HepG2 (cell line): ENCODE measurements at regions not wholly inside any gene's neighbourhood (a gene's known extent, or its start where the extent isn't known, plus 50 kb on each side); places are given as distances from the start of the nearest gene placed in this dataset.

ENCODE experiments used
- ATAC-seq: fragments of 200-7000 bp; cut with Tn5 transposase; 3 replicates; pipeline ENCODE4 v1.9.1; 2020; ENCODE audit warnings: mild to moderate bottlenecking, moderate library complexity
- BruUV-seq: library from RNA; stranded (reverse); fragments of 400-500 nt; replicated peaks from 2 replicates; lab custom pipeline; 2021; lab: Mats Ljungman, UMichigan
- CTCF ChIA-PET: fragments of 300-600 bp; formaldehyde crosslinking; extraction: SDS; loops from one replicate; lab custom pipeline; 2021; ENCODE audit warnings: low total read pairs, inconsistent platforms, low intra/inter-chr PET ratio; lab: Yijun Ruan, JAX
- POLR2A ChIA-PET: fragments of 350-600 bp; sonication (Branson Sonifier 250); formaldehyde crosslinking; loops from one replicate; lab custom pipeline; 2020; ENCODE audit warnings: antibody characterized with exemption, inconsistent platforms; lab: Yijun Ruan, JAX
- DNase-seq: peaks from one replicate; pipeline ENCODE4 v3.0.0-alpha.2; 2015; ENCODE audit warnings: low spot score
- FAIRE-seq: peaks from 3 replicates; lab custom pipeline; 2011; peaks lifted over from hg19 to GRCh38; lab: Jason Lieb, UNC
- H2AFZ ChIP-seq: one replicate; pipeline ENCODE4 v1.6.1; 2011; ENCODE audit warnings: low read length, inconsistent platforms
- H3K27ac ChIP-seq: fragments of 300-600 bp; 3 replicates; pipeline ENCODE4 v1.8.0; 2011; ENCODE audit warnings: mixed run types, mild to moderate bottlenecking, mixed read lengths, low read length, inconsistent platforms; ENCODE audit not compliant: insufficient read depth; ENCODE audit errors: extremely low read length
- H3K27me3 ChIP-seq, 2 experiments: fragments of 200-600 bp in 1 of 2; 2 replicates in 1 of 2; 3 replicates in 1 of 2; pipeline versions ENCODE4 v1.6.0 to v1.8.0; 2011; ENCODE audit warnings: low read length in 2 of 2, mild to moderate bottlenecking in 2 of 2, moderate library complexity in 2 of 2, inconsistent platforms in 1 of 2; ENCODE audit not compliant: insufficient read depth in 2 of 2, control insufficient read depth in 1 of 2
- H3K36me3 ChIP-seq, 2 experiments: fragments of 200-600 bp in 1 of 2; replicated peaks in 1 of 2; 2 replicates in 1 of 2; 3 replicates in 1 of 2; pipeline versions ENCODE4 v1.5.1 to v1.8.0; 2011; ENCODE audit warnings: low read length in 2 of 2, inconsistent platforms in 1 of 2; ENCODE audit not compliant: insufficient read depth in 2 of 2, control insufficient read depth in 1 of 2
- H3K4me1 ChIP-seq: 2 replicates; pipeline ENCODE4 v1.5.1; 2012; ENCODE audit warnings: low read length, inconsistent platforms; ENCODE audit not compliant: insufficient read depth
- H3K4me2 ChIP-seq: 2 replicates; pipeline ENCODE4 v1.6.0; 2011; ENCODE audit warnings: low read depth, low read length, inconsistent platforms
- H3K4me3 ChIP-seq, 3 experiments: fragments of 200-600 bp in 1 of 3; sonication (generic), shearing (Covaris generic) in 1 of 3; replicated peaks in 1 of 3; 2 replicates each; pipeline ENCODE4 v1.5.1; 2011 to 2016; ENCODE audit warnings: low read length in 3 of 3, inconsistent platforms in 2 of 3, low read depth in 2 of 3, mild to moderate bottlenecking in 2 of 3, control low read depth in 1 of 3, mixed read lengths in 1 of 3; ENCODE audit not compliant: insufficient read depth in 1 of 3
- H3K79me2 ChIP-seq: one replicate; pipeline ENCODE4 v1.6.1; 2011; ENCODE audit warnings: low read length, inconsistent platforms; ENCODE audit not compliant: insufficient read depth
- H3K9ac ChIP-seq: 2 replicates; pipeline ENCODE4 v1.6.0; 2011; ENCODE audit warnings: mild to moderate bottlenecking, low read depth, low read length, inconsistent platforms; ENCODE audit not compliant: insufficient read depth
- H3K9me3 ChIP-seq: 2 replicates; pipeline ENCODE4 v1.5.1; 2012; ENCODE audit warnings: mild to moderate bottlenecking, low read length
- H4K20me1 ChIP-seq: 2 replicates; pipeline ENCODE4 v1.6.0; 2011; ENCODE audit warnings: inconsistent platforms, mild to moderate bottlenecking, low read length, moderate library complexity; ENCODE audit not compliant: insufficient read depth
- BHLHE40 ChIP-seq: IDR thresholded peaks from 2 replicates; pipeline ENCODE4 v1.6.1; 2011; ENCODE audit warnings: low read length, improper control_type of control experiment
- CTCF ChIP-seq: sonication (generic); formaldehyde crosslinking; IDR thresholded peaks from 2 replicates; pipeline ENCODE4 v1.5.0; 2020; ENCODE audit warnings: mild to moderate bottlenecking, missing genetic modification reagents, moderate library complexity
- GLI4 ChIP-seq: sonication (generic); formaldehyde crosslinking; IDR thresholded peaks from 2 replicates; pipeline ENCODE4 v1.5.1; 2020; ENCODE audit warnings: missing genetic modification reagents, mild to moderate bottlenecking, moderate library complexity, borderline replicate concordance
- GPBP1L1 ChIP-seq: sonication (generic); formaldehyde crosslinking; IDR thresholded peaks from 2 replicates; pipeline ENCODE4 v1.5.0; 2020; ENCODE audit warnings: mild to moderate bottlenecking, missing genetic modification reagents
- ISL2 ChIP-seq: sonication (generic); formaldehyde crosslinking; IDR thresholded peaks from 2 replicates; pipeline ENCODE4 v1.5.0; 2020; ENCODE audit warnings: missing genetic modification reagents
- MLLT10 ChIP-seq: sonication (generic); formaldehyde crosslinking; IDR thresholded peaks from 2 replicates; pipeline ENCODE4 v1.4.0; 2020; ENCODE audit warnings: missing genetic modification reagents
- SALL2 ChIP-seq: sonication (generic); formaldehyde crosslinking; IDR thresholded peaks from 2 replicates; pipeline ENCODE4 v1.8.1; 2023; ENCODE audit warnings: mild to moderate bottlenecking, missing genetic modification reagents, inconsistent platforms
- USF2 ChIP-seq, 2 experiments: sonication (generic) in 1 of 2; formaldehyde crosslinking in 1 of 2; IDR thresholded peaks; 2 replicates each; pipeline versions ENCODE4 v1.5.1 to v1.6.1; 2011 to 2020; ENCODE audit warnings: borderline replicate concordance in 1 of 2, low read depth in 1 of 2, low read length in 1 of 2, mild to moderate bottlenecking in 1 of 2, missing genetic modification reagents in 1 of 2, moderate library complexity in 1 of 2
- ZNF180 ChIP-seq: sonication (generic); formaldehyde crosslinking; IDR thresholded peaks from 2 replicates; pipeline ENCODE4 v1.4.0; 2020; ENCODE audit warnings: low read depth, missing genetic modification reagents, borderline replicate concordance
- ZNF230 ChIP-seq: sonication (generic); formaldehyde crosslinking; IDR thresholded peaks from 2 replicates; pipeline ENCODE4 v1.4.0; 2020; ENCODE audit warnings: mild to moderate bottlenecking, missing genetic modification reagents
- ZNF30 ChIP-seq: sonication (generic); formaldehyde crosslinking; IDR thresholded peaks from 2 replicates; pipeline ENCODE4 v1.5.0; 2020; ENCODE audit warnings: mild to moderate bottlenecking, missing genetic modification reagents
- ZNF570 ChIP-seq: sonication (generic); formaldehyde crosslinking; IDR thresholded peaks from 2 replicates; pipeline ENCODE4 v1.4.0; 2020; ENCODE audit warnings: mild to moderate bottlenecking, missing genetic modification reagents, borderline replicate concordance
- ZNF629 ChIP-seq: sonication (generic); formaldehyde crosslinking; conservative IDR thresholded peaks from 2 replicates; pipeline ENCODE4 v1.5.0; 2020; ENCODE audit warnings: missing genetic modification reagents
- ZNF746 ChIP-seq: sonication (generic); formaldehyde crosslinking; IDR thresholded peaks from 2 replicates; pipeline ENCODE4 v1.8.0; 2022; ENCODE audit warnings: mild to moderate bottlenecking, missing genetic modification reagents
- ZNF781 ChIP-seq: sonication (generic); formaldehyde crosslinking; IDR thresholded peaks from 2 replicates; pipeline ENCODE4 v1.5.1; 2020; ENCODE audit warnings: borderline replicate concordance, mild to moderate bottlenecking, missing genetic modification reagents; ENCODE audit errors: not compliant biosample characterization
- in situ Hi-C: cut with HindIII; loops from 2 replicates; pipeline ENCODE4 v1.10.0; 2017; ENCODE audit warnings: low pct_unique_long_range_greater_than_20kb; ENCODE audit not compliant: extremely low pct_ligation_motif_present
- intact Hi-C: fragments of 100-400 bp; cut with micrococcal nuclease; formaldehyde crosslinking; loops from one replicate; pipeline ENCODE4 v1.10.0; 2022; ENCODE audit not compliant: unreplicated experiment
- TF ChIP-seq, protein P1 (sequence below): sonication (generic); formaldehyde crosslinking; IDR thresholded peaks from 2 replicates; pipeline ENCODE4 v1.4.0; 2020; ENCODE audit warnings: missing genetic modification reagents, borderline replicate concordance

- TF ChIP-seq, protein P1, sequence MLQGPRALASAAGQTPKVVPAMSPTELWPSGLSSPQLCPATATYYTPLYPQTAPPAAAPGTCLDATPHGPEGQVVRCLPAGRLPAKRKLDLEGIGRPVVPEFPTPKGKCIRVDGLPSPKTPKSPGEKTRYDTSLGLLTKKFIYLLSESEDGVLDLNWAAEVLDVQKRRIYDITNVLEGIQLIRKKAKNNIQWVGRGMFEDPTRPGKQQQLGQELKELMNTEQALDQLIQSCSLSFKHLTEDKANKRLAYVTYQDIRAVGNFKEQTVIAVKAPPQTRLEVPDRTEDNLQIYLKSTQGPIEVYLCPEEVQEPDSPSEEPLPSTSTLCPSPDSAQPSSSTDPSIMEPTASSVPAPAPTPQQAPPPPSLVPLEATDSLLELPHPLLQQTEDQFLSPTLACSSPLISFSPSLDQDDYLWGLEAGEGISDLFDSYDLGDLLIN: no peak
- TF ChIP-seq, all 625 proteins: peak for 17
Measured at GRCh38 chr20:51318058-51318949, 224.2 kb downstream of the NFATC2 start (continued).

- in situ Hi-C loops: loop anchor here (25.0 kb wide), 1 partner anchor 528 kb away; the partner anchor contains the start of gene BCAS4
- Histone ChIP-seq H4K20me1 (no peaks in the 10 kb centered on the region), H3K4me1 (no peaks in the 10 kb centered on the region), H3K27me3 (peaks cover 7 to 56% of the 10 kb centered on the region in 2 experiments; a peak in 4 of 5 replicates), H3K79me2 (no peaks in the 10 kb centered on the region), H3K4me2 (no peak overlapping the region), H3K27ac (no peak overlapping the region), H3K9ac (no peak overlapping the region), H3K9me3 (no peaks in the 10 kb centered on the region), H3K36me3 (no peaks in the 10 kb centered on the region), H3K4me3 (no peak overlapping the region), H2AFZ (no peak overlapping the region)
- ATAC-seq (no peak), FAIRE-seq (no peak), DNase-seq (no peak)
- CTCF ChIA-PET: no interaction called here
- intact Hi-C loops: no loop called here
- POLR2A ChIA-PET: no interaction called here
- no TSS peak for BruUV-seq
- TF ChIP-seq GLI4 (CRISPR knock-in tag) (no peak), ZNF180 (CRISPR knock-in tag) (no peak), GPBP1L1 (no peak), USF2 (IDR thresholded peaks at IDR 0.05; ENCODE audit: low read depth, low read length) (no peak), USF2 (CRISPR knock-in tag; IDR thresholded peaks at IDR 0.05; ENCODE audit: borderline replicate concordance) (no peak), ZNF746 (CRISPR knock-in tag) (no peak), ZNF629 (CRISPR knock-in tag) (no peak), ZNF781 (no peak), BHLHE40 (no peak), ZNF570 (CRISPR knock-in tag) (no peak), SALL2 (CRISPR knock-in tag) (no peak), MLLT10 (CRISPR knock-in tag) (no peak), ZNF30 (CRISPR knock-in tag) (no peak), ZNF230 (no peak), ISL2 (CRISPR knock-in tag) (no peak), CTCF (CRISPR knock-in tag) (no peak)
Measured at GRCh38 chr20:51315390-51315789, 227.1 kb downstream of the NFATC2 start.
